Loucy (cell line): ENCODE measurements at regions not wholly inside any gene's neighbourhood (a gene's known extent, or its start where the extent isn't known, plus 50 kb on each side); places are given as distances from the start of the nearest gene placed in this dataset.

Experiments used
- H2AFZ ChIP-seq: fragments of 200-600 bp; sonication (generic); 2 replicates; pipeline ENCODE4 v1.6.0; 2016; ENCODE audit warnings: antibody characterized with exemption, mild to moderate bottlenecking, low read length, moderate library complexity
- H3F3A ChIP-seq: fragments of 200-600 bp; 2 replicates; pipeline ENCODE4 v1.6.0; 2016; ENCODE audit warnings: antibody characterized with exemption, low read depth, mild to moderate bottlenecking
- H3K27me3 ChIP-seq: fragments of 200-600 bp; sonication (generic); 2 replicates; pipeline ENCODE4 v1.6.1; 2014; ENCODE audit warnings: low read length, mild to moderate bottlenecking; ENCODE audit not compliant: insufficient read depth, poor library complexity, severe bottlenecking
- H3K36me3 ChIP-seq: fragments of 200-600 bp; sonication (generic); 2 replicates; pipeline ENCODE4 v1.6.1; 2016; ENCODE audit warnings: low read length; ENCODE audit not compliant: insufficient read depth
- H3K4me1 ChIP-seq: fragments of 200-600 bp; sonication (generic); 2 replicates; pipeline ENCODE4 v1.5.1; 2014; ENCODE audit warnings: low read length, mild to moderate bottlenecking; ENCODE audit not compliant: insufficient read depth, poor library complexity, severe bottlenecking
- H3K4me2 ChIP-seq: fragments of 200-600 bp; sonication (generic); 2 replicates; pipeline ENCODE4 v1.6.0; 2014; ENCODE audit warnings: antibody characterized with exemption, low read length, low read depth, mild to moderate bottlenecking; ENCODE audit not compliant: poor library complexity, severe bottlenecking
- H3K4me3 ChIP-seq: fragments of 200-600 bp; sonication (generic); 2 replicates; pipeline ENCODE4 v1.5.1; 2014; ENCODE audit warnings: low read length, mild to moderate bottlenecking, mixed read lengths; ENCODE audit not compliant: poor library complexity, severe bottlenecking
- H3K79me2 ChIP-seq: fragments of 200-600 bp; sonication (generic); 2 replicates; pipeline ENCODE4 v1.6.1; 2014; ENCODE audit warnings: low read length; ENCODE audit not compliant: insufficient read depth
- H3K9ac ChIP-seq: fragments of 200-600 bp; sonication (generic); 2 replicates; pipeline ENCODE4 v1.6.0; 2014; ENCODE audit warnings: mild to moderate bottlenecking, low read depth, low read length, moderate library complexity; ENCODE audit not compliant: poor library complexity, severe bottlenecking
- H3K9me2 ChIP-seq: fragments of 200-600 bp; sonication (generic); replicated peaks from 2 replicates; pipeline ENCODE4 v1.6.1; 2016; ENCODE audit warnings: low read depth, low read length, mixed read lengths
- H3K9me3 ChIP-seq: fragments of 200-600 bp; sonication (generic); 2 replicates; pipeline ENCODE4 v1.6.1; 2014; ENCODE audit warnings: mild to moderate bottlenecking, antibody characterized with exemption, low read length, low read depth; ENCODE audit not compliant: insufficient read depth
- H4K20me1 ChIP-seq: fragments of 200-600 bp; sonication (generic); 2 replicates; pipeline ENCODE4 v1.6.0; 2014; ENCODE audit warnings: antibody characterized with exemption, low read length, mild to moderate bottlenecking; ENCODE audit not compliant: insufficient read depth, poor library complexity, severe bottlenecking
- CTCF ChIP-seq: fragments of 200-600 bp; sonication (generic); conservative IDR thresholded peaks from 2 replicates; pipeline ENCODE4 v1.5.1; 2014; ENCODE audit warnings: mild to moderate bottlenecking, antibody characterized with exemption, low read length
- EZH2phosphoT487 ChIP-seq: fragments of 200-600 bp; IDR thresholded peaks from 2 replicates; pipeline ENCODE4 v1.6.1; 2018; ENCODE audit warnings: antibody characterized with exemption, mild to moderate bottlenecking, moderate library complexity, borderline replicate concordance

- Histone ChIP-seq H2AFZ (no peak overlapping the region), H3K4me2 (no peak overlapping the region), H3K36me3 (no peaks in the 10 kb centered on the region), H4K20me1 (no peaks in the 10 kb centered on the region), H3K79me2 (no peaks in the 10 kb centered on the region), H3F3A (no peaks in the 10 kb centered on the region; the same call in 1 of the 2 replicates), H3K9me2 (no peaks in the 10 kb centered on the region), H3K9ac (no peak overlapping the region), H3K4me3 (no peak overlapping the region), H3K9me3 (no peaks in the 10 kb centered on the region), H3K4me1 (no peaks in the 10 kb centered on the region), H3K27me3 (no peaks in the 10 kb centered on the region)
- TF ChIP-seq CTCF: no peak
- no peak for TF ChIP-seq EZH2phosphoT487
Observed at GRCh38 chr2:59850554-59850953, 702.9 kb downstream of the BCL11A start.

- Histone ChIP-seq H3K36me3 (no peaks in the 10 kb centered on the region), H3K4me3 (no peak overlapping the region), H3K27me3 (no peaks in the 10 kb centered on the region), H3K9ac (no peak overlapping the region), H3K79me2 (no peaks in the 10 kb centered on the region), H3F3A (no peaks in the 10 kb centered on the region), H3K4me1 (no peaks in the 10 kb centered on the region), H3K4me2 (no peak overlapping the region), H4K20me1 (no peaks in the 10 kb centered on the region), H3K9me3 (no peaks in the 10 kb centered on the region), H3K9me2 (no peaks in the 10 kb centered on the region), H2AFZ (no peak overlapping the region)
- TF ChIP-seq EZH2phosphoT487 (no peak), CTCF (no peak)
Observed at GRCh38 chr2:59833941-59834340, 719.5 kb downstream of the BCL11A start.

- Histone ChIP-seq H3K9ac (no peak overlapping the region), H3F3A (no peaks in the 10 kb centered on the region), H3K4me3 (no peak overlapping the region), H3K4me1 (no peaks in the 10 kb centered on the region), H3K27me3 (no peaks in the 10 kb centered on the region), H3K79me2 (no peaks in the 10 kb centered on the region), H3K9me3 (no peaks in the 10 kb centered on the region), H3K4me2 (no peak overlapping the region), H3K9me2 (no peaks in the 10 kb centered on the region), H3K36me3 (no peaks in the 10 kb centered on the region), H4K20me1 (no peaks in the 10 kb centered on the region), H2AFZ (no peak overlapping the region)
- TF ChIP-seq EZH2phosphoT487: no peak
Observed at GRCh38 chr2:59830601-59831000, 722.9 kb downstream of the BCL11A start.

- Histone ChIP-seq H3K9me2 (no peaks in the 10 kb centered on the region), H3K9ac (no peak overlapping the region), H3K79me2 (no peaks in the 10 kb centered on the region), H3K4me2 (no peak overlapping the region), H4K20me1 (no peaks in the 10 kb centered on the region), H3F3A (no peaks in the 10 kb centered on the region), H3K4me1 (no peaks in the 10 kb centered on the region), H3K4me3 (no peak overlapping the region), H3K9me3 (no peaks in the 10 kb centered on the region), H2AFZ (no peak overlapping the region), H3K36me3 (no peaks in the 10 kb centered on the region), H3K27me3 (no peaks in the 10 kb centered on the region)
- TF ChIP-seq CTCF (no peak), EZH2phosphoT487 (no peak)
Observed at GRCh38 chr2:59827677-59828076, 725.8 kb downstream of the BCL11A start.
